MM.1S (cell line): ENCODE measurements at regions not wholly inside any gene's neighbourhood (a gene's known extent, or its start where the extent isn't known, plus 50 kb on each side); places are given as distances from the start of the nearest gene placed in this dataset.

Source experiments
- DNase-seq: peaks from one replicate; pipeline ENCODE4 v3.0.0-alpha.2; 2015
- H2AFZ ChIP-seq: fragments of 300-600 bp; sonication (generic); 2 replicates; pipeline ENCODE4 v1.6.0; 2016; ENCODE audit warnings: antibody characterized with exemption, low read length
- H3F3A ChIP-seq: fragments of 300-600 bp; sonication (generic); 2 replicates; pipeline ENCODE4 v1.6.1; 2016; ENCODE audit warnings: mild to moderate bottlenecking, antibody characterized with exemption, low read length, moderate library complexity, mixed read lengths; ENCODE audit not compliant: insufficient read depth
- H3K27ac ChIP-seq: fragments of 300-600 bp; sonication (generic); 2 replicates; pipeline ENCODE4 v1.5.1; 2016; ENCODE audit warnings: mild to moderate bottlenecking, low read length
- H3K27me3 ChIP-seq: fragments of 300-600 bp; sonication (generic); replicated peaks from 2 replicates; pipeline ENCODE4 v1.6.0; 2016; ENCODE audit warnings: low read length; ENCODE audit not compliant: insufficient read depth
- H3K36me3 ChIP-seq: fragments of 300-600 bp; sonication (generic); replicated peaks from 2 replicates; pipeline ENCODE4 v1.6.1; 2016; ENCODE audit warnings: mild to moderate bottlenecking, low read length, mixed read lengths; ENCODE audit not compliant: insufficient read depth
- H3K4me1 ChIP-seq: fragments of 300-600 bp; sonication (generic); 2 replicates; pipeline ENCODE4 v1.6.1; 2016; ENCODE audit warnings: low read length, mixed read lengths
- H3K4me2 ChIP-seq: fragments of 300-600 bp; sonication (generic); 2 replicates; pipeline ENCODE4 v1.6.0; 2016; ENCODE audit warnings: low read depth, low read length
- H3K4me3 ChIP-seq: fragments of 300-600 bp; sonication (generic); 2 replicates; pipeline ENCODE4 v1.5.1; 2016; ENCODE audit warnings: low read length, mixed read lengths
- H3K79me2 ChIP-seq: fragments of 300-600 bp; sonication (generic); 2 replicates; pipeline ENCODE4 v1.6.1; 2016; ENCODE audit warnings: mixed run types, low read length, mixed read lengths
- H3K9ac ChIP-seq: fragments of 300-600 bp; sonication (generic); 2 replicates; pipeline ENCODE4 v1.6.1; 2016; ENCODE audit warnings: low read length, mixed read lengths
- H3K9me2 ChIP-seq: fragments of 300-600 bp; sonication (generic); replicated peaks from 2 replicates; pipeline ENCODE4 v1.6.1; 2016; ENCODE audit warnings: mild to moderate bottlenecking, low read length, mixed read lengths; ENCODE audit not compliant: insufficient read depth
- H3K9me3 ChIP-seq: fragments of 300-600 bp; sonication (generic); replicated peaks from 2 replicates; pipeline ENCODE4 v1.6.1; 2016; ENCODE audit warnings: mild to moderate bottlenecking, low read length, mixed read lengths; ENCODE audit not compliant: insufficient read depth
- H4K20me1 ChIP-seq: fragments of 300-600 bp; sonication (generic); 2 replicates; pipeline ENCODE4 v1.6.1; 2016; ENCODE audit warnings: mild to moderate bottlenecking, low read length, moderate library complexity, mixed read lengths; ENCODE audit not compliant: insufficient read depth
- CTCF ChIP-seq: fragments of 300-600 bp; sonication (generic); IDR thresholded peaks from 2 replicates; pipeline ENCODE4 v1.5.1; 2016; ENCODE audit warnings: antibody characterized with exemption, low read length, mixed read lengths
- EZH2 ChIP-seq: fragments of 300-600 bp; sonication (generic); optimal IDR thresholded peaks from 2 replicates; pipeline ENCODE3; 2017; ENCODE audit warnings: low read depth, mild to moderate bottlenecking, antibody characterized with exemption, low read length, mixed read lengths
- EZH2phosphoT487 ChIP-seq: fragments of 300-600 bp; sonication (generic); IDR thresholded peaks from 2 replicates; pipeline ENCODE4 v1.6.1; 2018; ENCODE audit warnings: antibody characterized with exemption, low read length

DNA sequence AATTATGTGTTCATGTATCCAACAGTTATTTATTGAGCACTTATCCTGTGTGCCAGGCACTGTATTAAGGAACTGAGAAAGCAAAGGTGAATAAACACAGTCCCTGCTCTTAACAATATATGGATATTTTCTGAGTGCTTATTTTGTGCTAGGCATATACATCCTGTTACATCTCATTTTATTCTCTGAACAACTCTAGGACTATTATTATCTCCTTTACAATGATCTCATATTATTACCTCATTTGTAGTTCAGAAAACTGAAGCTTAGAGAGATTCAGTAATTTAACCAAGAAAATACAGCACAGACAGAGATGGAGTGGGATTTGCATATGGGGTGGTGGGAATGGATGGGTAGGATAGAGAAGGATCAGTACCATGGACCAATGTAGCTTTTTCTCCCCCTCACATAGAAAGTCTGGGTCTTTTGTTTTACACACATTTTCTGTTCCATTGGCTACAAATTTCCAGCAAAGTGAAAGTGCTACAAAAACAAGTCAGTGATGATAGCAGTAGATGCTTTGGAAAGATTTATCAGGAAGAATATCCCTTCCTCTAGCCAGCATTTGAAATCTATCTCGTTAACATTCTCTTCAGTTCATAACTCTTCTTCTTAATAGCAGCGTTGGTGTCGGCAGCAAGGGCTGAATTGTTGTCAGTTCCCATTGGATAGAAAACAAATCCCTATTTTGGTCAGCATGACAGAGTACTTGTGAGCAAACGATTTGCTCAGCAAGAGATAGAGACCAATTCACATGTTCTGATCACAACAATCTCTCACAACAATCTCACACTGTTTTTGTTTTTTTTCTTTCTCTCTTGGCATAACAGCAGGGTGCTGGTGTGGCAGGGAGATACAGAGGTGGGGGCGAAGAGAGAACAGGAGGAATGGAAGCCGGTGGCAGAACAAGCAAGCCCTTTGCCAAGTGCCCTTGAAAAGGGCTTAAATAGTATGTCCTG lies 102.2 kb upstream of the KCTD1 start:
- no peaks in the 10 kb centered on the region for H3K79me2 ChIP-seq
- H3K4me2 ChIP-seq = no peak overlapping the region
- TF ChIP-seq CTCF = no peak
- no peak for TF ChIP-seq EZH2
- TF ChIP-seq EZH2phosphoT487 = no peak
- H3K27me3 ChIP-seq = peaks cover 8% of the 10 kb centered on the region
- no peak for DNase-seq
- H3F3A ChIP-seq = peaks cover 6% of the 10 kb centered on the region; the same call in 1 of the 2 replicates
- H3K27ac ChIP-seq = no peak overlapping the region
- H4K20me1 ChIP-seq = no peaks in the 10 kb centered on the region
- no peak overlapping the region for H3K9ac ChIP-seq
- no peaks in the 10 kb centered on the region for H3K4me1 ChIP-seq
- H2AFZ ChIP-seq = no peak overlapping the region
- no peaks in the 10 kb centered on the region for H3K9me3 ChIP-seq
- H3K36me3 ChIP-seq = no peaks in the 10 kb centered on the region
- H3K4me3 ChIP-seq = no peak overlapping the region
- H3K9me2 ChIP-seq = no peaks in the 10 kb centered on the region

DNA sequence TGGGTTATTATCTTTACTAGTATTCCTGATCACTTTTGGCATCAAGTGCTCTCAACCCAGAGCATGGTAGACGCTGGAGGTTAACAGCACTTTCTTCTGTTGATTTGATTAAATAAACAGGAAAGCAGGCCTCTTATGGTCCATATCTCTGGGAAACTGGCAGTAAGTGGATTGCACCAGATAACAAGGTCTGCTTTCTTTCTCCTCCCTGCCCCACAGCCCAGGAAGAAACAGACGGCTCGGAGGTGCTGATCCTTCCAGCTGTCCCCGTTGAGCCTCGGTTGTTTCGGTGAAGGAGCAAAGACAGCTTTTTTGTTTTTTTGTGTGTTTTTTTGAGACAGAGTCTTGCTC lies 100.8 kb upstream of the KCTD1 start:
- Histone ChIP-seq H3K4me1 (no peaks in the 10 kb centered on the region), H3K36me3 (no peaks in the 10 kb centered on the region), H3F3A (no peaks in the 10 kb centered on the region), H3K4me3 (no peak overlapping the region), H3K4me2 (no peak overlapping the region), H3K27me3 (no peaks in the 10 kb centered on the region), H3K9ac (no peak overlapping the region), H3K9me2 (no peaks in the 10 kb centered on the region), H2AFZ (no peak overlapping the region), H4K20me1 (no peaks in the 10 kb centered on the region), H3K79me2 (no peaks in the 10 kb centered on the region), H3K27ac (no peak overlapping the region), H3K9me3 (no peaks in the 10 kb centered on the region)
- TF ChIP-seq CTCF (no peak), EZH2phosphoT487 (no peak), EZH2 (no peak)
- no peak for DNase-seq

- H3K4me2 ChIP-seq = no peak overlapping the region
- no peak overlapping the region for H3K27ac ChIP-seq
- no peaks in the 10 kb centered on the region for H3K36me3 ChIP-seq
- H3K4me3 ChIP-seq = no peak overlapping the region
- H3K9me2 ChIP-seq = no peaks in the 10 kb centered on the region
- TF ChIP-seq EZH2 (no peak), CTCF (no peak), EZH2phosphoT487 (no peak)
- H2AFZ ChIP-seq = no peak overlapping the region
- no peaks in the 10 kb centered on the region for H3K79me2 ChIP-seq
- H3K4me1 ChIP-seq = no peaks in the 10 kb centered on the region
- H4K20me1 ChIP-seq = no peaks in the 10 kb centered on the region
- no peaks in the 10 kb centered on the region for H3F3A ChIP-seq
- DNase-seq = no peak
- H3K27me3 ChIP-seq = no peaks in the 10 kb centered on the region
- no peaks in the 10 kb centered on the region for H3K9me3 ChIP-seq
- no peak overlapping the region for H3K9ac ChIP-seq
Measured at GRCh38 chr18:26648509-26649192, 100.3 kb upstream of the KCTD1 start.
